Esophagus mucosa (tissue), 1 donor: ENCODE measurements at regions not wholly inside any gene's neighbourhood (a gene's known extent, or its start where the extent isn't known, plus 50 kb on each side); places are given as distances from the start of the nearest gene placed in this dataset.
A peak's percentile ranks its signal among the peaks of the same experiment; 100 is the strongest.

Experiments used
- ATAC-seq: fragments of 200-7000 bp; cut with Tn5 transposase; one replicate; pipeline ENCODE4 v1.9.1; 2020
- donor health status: DM: yes; HTN: yes; CAD: no.

DNA sequence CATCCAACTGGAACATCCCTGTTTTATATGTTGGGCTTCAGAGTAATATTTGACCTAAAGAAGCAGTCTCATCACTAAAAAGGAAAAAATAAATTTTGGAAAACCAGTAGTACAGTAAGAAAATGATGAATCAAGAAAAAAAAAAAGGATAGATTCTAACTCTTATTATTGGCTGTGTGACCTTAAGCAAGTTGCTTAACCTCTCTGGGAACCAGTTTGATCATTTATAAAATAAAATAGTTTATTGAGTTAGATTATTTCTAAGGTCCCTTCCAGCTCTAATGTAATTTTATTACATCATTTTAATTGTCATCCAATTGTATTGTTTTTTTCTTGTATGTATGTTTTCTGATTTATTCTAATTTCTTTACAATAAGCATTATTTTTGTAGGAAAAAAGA, 127.0 kb downstream of the PRELID2 start:
- ATAC-seq = no peak

- no peak for ATAC-seq
These were observed 130.4 kb downstream of the PRELID2 start for GRCh38 chr5:145704724-145705123.

DNA sequence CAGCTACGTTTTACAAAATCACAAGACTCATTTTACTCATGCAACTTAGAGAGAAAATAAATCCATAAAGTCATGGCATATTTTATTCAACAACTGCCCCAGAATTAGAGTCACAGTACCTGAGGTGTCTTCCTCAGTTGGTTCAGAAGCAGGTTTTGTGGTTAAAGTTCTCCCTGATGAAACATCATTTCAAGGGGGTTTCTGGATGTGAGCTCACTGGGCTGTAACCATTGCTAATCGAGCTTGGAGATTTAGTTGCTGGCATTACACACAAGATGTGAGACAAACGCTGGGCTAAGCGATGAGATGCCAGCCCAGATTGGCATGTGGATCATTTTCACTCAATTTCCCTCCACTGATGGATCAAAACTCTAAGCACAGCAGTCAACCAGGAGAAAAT, 131.3 kb downstream of the PRELID2 start:
- no peak for ATAC-seq

GRCh38 chr5:145701404-145701803, 133.7 kb downstream of the PRELID2 start:
- ATAC-seq = no peak

- no peak for ATAC-seq
These were observed 135.3 kb downstream of the PRELID2 start for GRCh38 chr5:145699846-145700245.

DNA sequence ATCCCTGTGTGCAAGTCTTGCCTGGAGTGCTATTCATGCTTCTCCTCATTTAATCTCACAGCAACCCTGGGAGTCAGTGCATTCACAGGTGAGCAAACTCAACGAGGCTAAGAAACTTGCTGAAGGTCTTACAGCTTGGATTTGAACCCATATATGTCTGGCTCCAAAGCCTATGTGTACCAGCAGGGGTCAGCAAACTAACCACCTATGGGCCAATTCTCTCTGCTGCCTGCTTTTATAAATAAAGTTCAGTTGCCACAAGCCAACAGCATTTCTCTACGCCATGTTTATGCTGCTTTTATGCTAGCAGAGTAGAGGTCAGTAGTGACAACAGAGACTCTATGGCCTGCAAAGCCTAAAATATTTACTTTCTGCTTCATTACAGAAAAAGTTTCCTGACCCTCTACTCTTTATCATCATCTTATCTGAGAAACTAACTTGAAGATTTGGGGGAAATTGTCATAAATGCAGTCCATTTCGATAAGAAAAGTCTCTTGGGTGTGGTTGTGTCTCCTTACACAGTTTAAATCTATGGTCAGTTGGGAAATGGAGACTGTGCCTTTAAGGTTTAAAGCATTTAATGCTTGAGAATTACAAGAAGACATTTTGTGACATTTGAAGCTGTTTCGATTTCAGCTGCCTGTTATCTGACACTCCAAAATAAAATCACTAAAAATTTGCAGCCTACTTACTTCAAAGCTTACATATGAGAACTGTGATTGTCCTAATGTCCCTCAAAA, 137.7 kb downstream of the PRELID2 start:
- ATAC-seq = no peak

DNA sequence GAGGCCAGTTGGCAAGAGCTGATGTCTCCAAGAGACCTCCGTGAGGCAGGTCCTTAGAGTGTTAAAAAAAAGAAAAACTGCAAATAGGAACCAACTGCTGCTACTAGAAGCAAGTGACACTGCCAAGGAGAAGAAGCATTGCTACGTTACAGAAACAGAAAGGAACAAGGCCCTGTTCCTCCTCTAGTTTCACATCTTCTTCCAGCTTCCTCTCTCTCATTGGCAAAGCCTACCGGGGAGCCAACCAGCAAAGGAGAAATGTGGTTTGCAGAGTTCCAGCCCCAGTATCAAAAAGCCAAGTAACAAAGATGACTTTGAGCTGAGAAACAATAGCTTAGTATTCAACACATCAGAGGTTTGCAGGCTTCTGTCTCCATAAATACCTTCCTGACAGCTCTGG, 145.9 kb downstream of the PRELID2 start:
- ATAC-seq = peak; percentile 22

DNA sequence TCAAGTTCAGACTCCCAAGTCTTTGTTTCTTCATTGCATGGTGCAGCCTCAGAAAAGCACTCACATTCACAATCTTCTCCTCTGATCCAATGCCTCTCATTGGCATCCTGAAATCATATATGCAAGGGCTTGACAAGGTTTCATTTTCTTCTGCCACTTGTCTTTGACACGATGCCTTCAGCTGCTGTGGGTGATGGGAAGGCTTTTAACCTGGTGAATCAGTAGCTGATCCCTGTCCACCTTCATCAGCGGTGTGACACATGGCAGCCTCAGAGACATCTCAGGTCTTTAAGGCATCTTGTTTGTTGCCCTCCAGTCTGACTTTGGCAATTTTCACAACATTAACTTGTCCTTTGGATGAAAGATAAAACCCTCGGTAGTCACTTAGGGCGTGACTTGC, 147.2 kb downstream of the PRELID2 start:
- no peak for ATAC-seq

- no peak for ATAC-seq
These were observed 149.7 kb downstream of the PRELID2 start for GRCh38 chr5:145685417-145685816.

DNA sequence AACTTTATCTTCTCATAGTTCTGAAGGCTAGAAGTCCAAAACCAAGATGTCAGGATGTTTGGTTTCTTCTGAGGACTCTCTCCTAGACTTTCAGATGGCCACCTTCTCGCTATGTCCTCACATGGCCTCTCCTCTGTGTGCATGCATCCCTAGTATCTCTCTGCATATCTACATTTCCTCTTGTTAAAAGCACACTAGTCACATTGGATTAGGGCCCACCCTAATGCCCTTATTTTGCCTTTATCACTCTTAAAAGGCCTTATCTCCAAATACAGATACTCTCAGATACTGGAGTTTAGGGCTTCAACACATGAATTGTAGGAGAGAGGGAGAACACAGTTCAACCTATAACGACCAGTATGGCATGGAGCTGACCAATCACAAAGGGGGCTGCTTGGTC, 151.7 kb downstream of the PRELID2 start:
- no peak for ATAC-seq

DNA sequence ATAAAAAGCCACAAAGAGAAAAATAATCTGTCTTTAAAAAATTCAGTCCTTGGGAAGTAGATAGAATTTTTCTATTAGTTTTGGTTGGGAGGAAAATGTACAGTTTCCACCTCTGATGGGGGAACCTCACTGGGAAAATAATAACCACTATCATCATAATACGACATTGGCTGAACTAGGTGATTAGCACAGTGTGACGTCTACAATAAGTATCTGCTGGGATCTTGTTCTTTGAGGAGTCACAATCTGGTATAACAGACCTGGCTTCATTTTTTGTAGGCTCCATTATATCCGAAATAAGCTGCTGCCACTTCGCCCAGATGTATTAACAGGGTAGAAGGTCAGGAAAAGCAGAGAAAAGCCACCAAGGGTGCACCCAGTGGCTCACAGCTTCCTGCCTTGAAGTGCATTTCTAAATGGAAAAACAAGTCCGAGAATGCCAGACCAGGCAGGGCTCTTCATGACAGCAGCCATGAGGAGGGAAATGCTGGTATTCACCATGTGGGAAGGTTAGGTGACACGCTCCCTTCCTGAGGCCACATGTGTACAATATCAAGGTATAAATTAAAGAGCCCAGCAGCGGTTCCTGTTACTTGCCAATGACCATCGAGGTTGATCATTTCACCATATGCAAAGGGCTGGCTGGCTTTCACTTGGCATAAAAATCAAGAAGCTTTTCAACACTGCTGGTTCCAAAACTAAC, 152.8 kb downstream of the PRELID2 start:
- ATAC-seq = peak; percentile 14

- peak; percentile 98 for ATAC-seq
These were observed 153.5 kb downstream of the PRELID2 start for GRCh38 chr5:145681686-145682085.

DNA sequence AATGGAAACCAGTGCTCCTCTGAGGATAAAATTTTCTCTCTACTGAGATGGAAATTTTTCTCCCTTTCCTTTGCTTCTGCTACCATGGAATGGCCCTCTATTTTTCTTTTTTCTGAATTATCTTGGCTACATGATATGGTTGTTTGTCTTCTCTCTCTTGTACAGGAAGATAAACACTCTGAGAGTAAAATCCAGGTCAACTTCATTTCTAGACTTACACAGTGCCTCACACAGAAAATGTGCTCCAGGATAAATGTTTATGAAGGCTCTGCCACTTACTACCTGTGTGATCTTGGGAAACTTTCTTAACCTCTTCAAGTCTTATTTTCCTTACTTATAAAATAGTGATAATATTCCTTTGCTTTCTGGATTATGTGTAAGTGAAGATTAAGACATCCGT, 153.9 kb downstream of the PRELID2 start:
- ATAC-seq = no peak

DNA sequence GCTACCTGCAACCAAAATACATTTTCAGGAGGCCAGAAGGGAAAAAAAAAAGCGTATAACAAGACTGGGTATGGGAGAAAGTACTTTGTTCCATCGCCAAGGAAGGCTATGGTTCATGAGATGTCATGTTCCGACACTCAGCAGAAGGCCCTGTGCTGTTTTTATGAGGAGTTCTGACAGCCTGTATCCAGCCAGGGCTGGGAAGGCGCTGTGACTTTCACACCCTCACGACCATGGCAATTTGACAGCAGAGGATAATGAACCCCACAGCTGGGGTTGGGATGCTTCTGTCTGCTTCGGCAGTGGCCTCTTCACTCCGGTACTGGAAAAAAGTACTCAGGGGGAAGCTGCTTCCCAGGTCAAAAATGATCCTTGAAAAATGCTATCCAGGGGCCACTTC, 154.4 kb downstream of the PRELID2 start:
- ATAC-seq = no peak

- no peak for ATAC-seq
These were observed 155.0 kb downstream of the PRELID2 start for GRCh38 chr5:145680169-145680568.

DNA sequence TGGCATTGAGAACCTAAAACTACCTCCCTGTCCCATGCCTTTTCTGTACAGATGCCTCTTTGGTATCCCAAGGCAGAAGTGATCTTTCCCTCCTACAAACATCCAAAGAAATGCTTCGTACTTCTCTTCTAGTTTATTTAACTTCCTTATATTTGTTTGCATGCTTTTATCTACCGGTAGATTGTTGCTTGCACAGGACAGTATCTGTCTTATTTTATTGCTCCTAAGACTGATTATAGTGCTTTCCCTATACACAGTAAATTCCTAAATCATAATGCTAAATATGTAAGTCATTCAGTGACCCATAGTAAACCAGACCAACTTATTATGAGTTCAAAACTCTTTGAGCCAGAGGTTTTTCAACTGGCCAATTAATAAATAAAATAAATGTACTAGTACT, 156.9 kb downstream of the PRELID2 start:
- no peak for ATAC-seq

GRCh38 chr5:145673786-145674185, 161.4 kb downstream of the PRELID2 start:
- ATAC-seq = no peak

DNA sequence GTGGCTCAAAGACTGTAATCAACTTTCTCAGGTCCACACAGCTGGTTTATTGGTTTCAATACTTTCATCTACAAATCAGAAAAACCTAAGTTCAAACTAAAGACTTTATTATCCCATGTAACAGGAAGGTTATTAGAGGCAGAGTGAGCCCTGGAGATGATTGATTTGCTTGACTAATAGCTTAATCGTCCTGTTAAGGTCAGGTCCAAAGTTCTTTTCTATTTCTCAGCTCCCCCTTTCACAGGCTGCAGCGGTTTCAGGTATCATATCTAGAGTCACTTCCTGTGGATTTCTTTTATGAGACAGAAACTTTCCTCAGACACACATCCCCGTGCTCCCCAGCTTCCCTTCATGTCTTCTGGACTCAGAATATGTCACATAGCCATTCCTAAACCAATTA, 166.4 kb downstream of the PRELID2 start:
- ATAC-seq = no peak

- peak; percentile 88 for ATAC-seq
These were observed 167.4 kb downstream of the PRELID2 start for GRCh38 chr5:145667742-145668141.

DNA sequence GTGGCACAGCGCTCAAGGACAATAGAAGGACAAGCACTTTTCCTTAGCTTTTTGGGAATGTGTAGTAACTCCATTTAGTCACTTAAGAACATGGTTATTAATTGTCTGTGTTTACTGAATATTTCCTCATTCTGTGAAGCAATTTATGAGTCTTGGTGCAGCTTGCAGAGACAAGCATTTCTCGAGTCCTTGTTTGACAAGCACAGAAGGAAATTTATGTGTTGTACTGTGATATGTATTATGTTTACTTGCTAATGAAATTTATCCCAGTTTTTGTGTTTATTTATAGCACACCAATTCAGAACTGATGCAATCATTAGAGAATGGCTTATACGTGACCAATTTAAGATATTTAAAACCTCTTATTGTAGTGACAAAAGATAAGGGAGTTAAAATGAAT, 168.6 kb downstream of the PRELID2 start:
- peak; percentile 55 for ATAC-seq

GRCh38 chr5:145661737-145662485, 173.2 kb downstream of the PRELID2 start:
- ATAC-seq = no peak

GRCh38 chr5:145660897-145661640, 174.1 kb downstream of the PRELID2 start:
- ATAC-seq = peak; percentile 52

DNA sequence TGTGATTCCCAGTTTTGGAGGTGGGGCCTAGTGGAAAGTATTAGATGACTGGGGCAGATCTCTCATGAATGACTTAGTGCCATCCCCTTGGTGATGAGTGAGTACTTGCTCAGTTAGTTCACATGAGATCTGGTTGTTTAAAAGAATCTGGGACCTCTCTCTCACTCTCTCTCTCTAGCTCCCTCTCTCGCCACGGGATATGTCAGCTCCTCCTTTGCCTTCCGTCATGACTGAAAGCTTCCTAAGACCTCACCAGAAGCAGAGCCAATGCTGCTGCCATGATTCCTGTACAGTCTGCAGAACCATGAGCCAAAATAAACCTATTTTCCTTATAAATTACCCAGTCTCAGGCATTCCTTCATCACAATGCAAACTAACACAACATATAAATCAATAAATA, 176.7 kb downstream of the PRELID2 start:
- no peak for ATAC-seq
